IMR-90 (cell line): ENCODE measurements at regions not wholly inside any gene's neighbourhood (a gene's known extent, or its start where the extent isn't known, plus 50 kb on each side); places are given as distances from the start of the nearest gene placed in this dataset.

Experiments used
- ATAC-seq: fragments of 200-7000 bp; cut with Tn5 transposase; 2 replicates; pipeline ENCODE4 v1.9.1; 2020; ENCODE audit warnings: low read depth, mild to moderate bottlenecking, moderate library complexity
- BruUV-seq: library from RNA; stranded (reverse); fragments of 400-500 nt; replicated peaks from 2 replicates; lab custom pipeline; 2021; lab: Mats Ljungman, UMichigan
- CTCF ChIA-PET: fragments of 300-600 bp; formaldehyde crosslinking; extraction: SDS; loops from one replicate; lab custom pipeline; 2021; ENCODE audit warnings: antibody characterized with exemption; lab: Yijun Ruan, JAX
- POLR2A ChIA-PET: fragments of 300-600 bp; sonication (Branson Sonifier 250); formaldehyde crosslinking; loops from one replicate; lab custom pipeline; 2022; ENCODE audit warnings: antibody characterized with exemption; ENCODE audit not compliant: unreplicated experiment; lab: Charles Lee
- DNase-seq: peaks from one replicate; pipeline ENCODE4 v3.0.0; 2013
- H2AFZ ChIP-seq: replicated peaks from 2 replicates; pipeline ENCODE3; 2013; ENCODE audit warnings: low read length, mild to moderate bottlenecking; ENCODE audit not compliant: poor library complexity
- H2AK5ac ChIP-seq: 2 replicates; pipeline ENCODE4 v1.6.1; 2013; ENCODE audit warnings: low read depth, low read length, inconsistent platforms
- H2AK9ac ChIP-seq: replicated peaks from 2 replicates; pipeline ENCODE3; 2013; ENCODE audit warnings: mild to moderate bottlenecking, low read depth, low read length, moderate library complexity; ENCODE audit not compliant: poor library complexity
- H2BK120ac ChIP-seq: 2 replicates; pipeline ENCODE4 v1.6.1; 2013; ENCODE audit warnings: low read depth, low read length, inconsistent platforms
- H2BK15ac ChIP-seq: 3 replicates; pipeline ENCODE4 v1.6.1; 2013; ENCODE audit warnings: low read depth, low read length, inconsistent platforms
- H2BK20ac ChIP-seq: 2 replicates; pipeline ENCODE4 v1.6.1; 2013; ENCODE audit warnings: low read depth, mild to moderate bottlenecking, inconsistent platforms, low read length, moderate library complexity
- H2BK5ac ChIP-seq: 2 replicates; pipeline ENCODE4 v1.6.1; 2013; ENCODE audit warnings: mild to moderate bottlenecking, low read depth, low read length, inconsistent platforms; ENCODE audit not compliant: poor library complexity, severe bottlenecking
- H3K14ac ChIP-seq: replicated peaks from 2 replicates; pipeline ENCODE4 v1.6.1; 2013; ENCODE audit warnings: low read depth, low read length, inconsistent platforms
- H3K18ac ChIP-seq: 2 replicates; pipeline ENCODE4 v1.6.1; 2013; ENCODE audit warnings: low read depth, low read length, control low read depth
- H3K23ac ChIP-seq: 2 replicates; pipeline ENCODE4 v1.6.1; 2013; ENCODE audit warnings: low read depth, low read length, inconsistent platforms
- H3K27ac ChIP-seq: 2 replicates; pipeline ENCODE4 v1.5.1; 2013; ENCODE audit warnings: mild to moderate bottlenecking, control low read depth, low read length; ENCODE audit not compliant: insufficient read depth
- H3K27me3 ChIP-seq: 2 replicates; pipeline ENCODE4 v1.6.1; 2013; ENCODE audit warnings: low read length; ENCODE audit not compliant: control insufficient read depth, insufficient read depth
- H3K36me3 ChIP-seq: 2 replicates; pipeline ENCODE4 v1.6.1; 2013; ENCODE audit warnings: low read length, mixed read lengths; ENCODE audit not compliant: control insufficient read depth, insufficient read depth
- H3K4ac ChIP-seq: 2 replicates; pipeline ENCODE4 v1.6.1; 2013; ENCODE audit warnings: low read depth, low read length, inconsistent platforms
- H3K4me1 ChIP-seq: 2 replicates; pipeline ENCODE4 v1.6.1; 2013; ENCODE audit warnings: low read length, mixed read lengths; ENCODE audit not compliant: control insufficient read depth, insufficient read depth
- H3K4me2 ChIP-seq: 2 replicates; pipeline ENCODE4 v1.6.1; 2013; ENCODE audit warnings: low read depth, mild to moderate bottlenecking, control low read depth, low read length, moderate library complexity
- H3K4me3 ChIP-seq: 2 replicates; pipeline ENCODE4 v1.5.1; 2013; ENCODE audit warnings: low read depth, mild to moderate bottlenecking, control low read depth, low read length, moderate library complexity; ENCODE audit not compliant: insufficient read depth
- H3K56ac ChIP-seq: 2 replicates; pipeline ENCODE4 v1.6.1; 2013; ENCODE audit warnings: low read length, inconsistent platforms; ENCODE audit not compliant: insufficient read depth; ENCODE audit errors: extremely low read depth
- H3K79me1 ChIP-seq, 2 experiments: 2 replicates each; pipeline ENCODE4 v1.6.1; 2013; ENCODE audit warnings: low read length in 2 of 2, inconsistent platforms in 1 of 2, low read depth in 1 of 2
- H3K9ac ChIP-seq: 2 replicates; pipeline ENCODE4 v1.6.1; 2013; ENCODE audit warnings: low read depth, low read length, control low read depth
- H3K9me1 ChIP-seq: 2 replicates; pipeline ENCODE4 v1.6.1; 2013; ENCODE audit warnings: low read length, inconsistent platforms; ENCODE audit not compliant: insufficient read depth
- H3K9me3 ChIP-seq: 2 replicates; pipeline ENCODE4 v1.6.1; 2013; ENCODE audit warnings: low read length; ENCODE audit not compliant: control insufficient read depth, insufficient read depth
- H4K20me1 ChIP-seq: 2 replicates; pipeline ENCODE4 v1.6.1; 2013; ENCODE audit warnings: low read length, inconsistent platforms; ENCODE audit not compliant: insufficient read depth
- H4K5ac ChIP-seq: 2 replicates; pipeline ENCODE4 v1.6.1; 2013; ENCODE audit warnings: mild to moderate bottlenecking, low read depth, low read length, control low read depth
- H4K8ac ChIP-seq, 2 experiments: 2 replicates each; pipeline ENCODE4 v1.6.1; 2013; ENCODE audit warnings: low read depth in 2 of 2, low read length in 2 of 2, control low read depth in 1 of 2, inconsistent platforms in 1 of 2
- H4K91ac ChIP-seq: 2 replicates; pipeline ENCODE4 v1.6.1; 2013; ENCODE audit warnings: low read depth, low read length, inconsistent platforms; ENCODE audit not compliant: insufficient read depth
- BHLHE40 ChIP-seq: fragments of 150-350 bp; IDR thresholded peaks from 2 replicates; pipeline ENCODE4 v1.6.1; 2016; ENCODE audit warnings: mild to moderate bottlenecking, low read depth, low read length
- CEBPB ChIP-seq: IDR thresholded peaks from 2 replicates; pipeline ENCODE4 v1.6.1; 2012; ENCODE audit warnings: low read depth, low read length, improper control_type of control experiment
- CHD1 ChIP-seq: IDR thresholded peaks from 2 replicates; pipeline ENCODE4 v1.6.1; 2012; ENCODE audit warnings: low read depth, low read length, improper control_type of control experiment
- ELK1 ChIP-seq: fragments of 150-350 bp; IDR thresholded peaks from 2 replicates; pipeline ENCODE4 v1.6.1; 2016; ENCODE audit warnings: low read depth, mild to moderate bottlenecking, low read length, moderate library complexity, borderline replicate concordance
- FOS ChIP-seq: fragments of 150-350 bp; IDR thresholded peaks from 2 replicates; pipeline ENCODE4 v1.6.1; 2016; ENCODE audit warnings: low read depth, low read length
- MAFK ChIP-seq: IDR thresholded peaks from 2 replicates; pipeline ENCODE4 v1.6.1; 2012; ENCODE audit warnings: low read depth, low read length, improper control_type of control experiment
- MAZ ChIP-seq: IDR thresholded peaks from 2 replicates; pipeline ENCODE4 v1.6.1; 2012; ENCODE audit warnings: low read depth, mild to moderate bottlenecking, low read length, improper control_type of control experiment, moderate library complexity, borderline replicate concordance
- MXI1 ChIP-seq: IDR thresholded peaks from 2 replicates; pipeline ENCODE4 v1.6.1; 2012; ENCODE audit warnings: low read depth, mild to moderate bottlenecking, low read length, moderate library complexity, borderline replicate concordance
- NFE2L2 ChIP-seq: fragments of 150-350 bp; IDR thresholded peaks from 2 replicates; pipeline ENCODE4 v1.6.1; 2016; ENCODE audit warnings: low read depth, mild to moderate bottlenecking, low read length
- POLR2A ChIP-seq: IDR thresholded peaks from 2 replicates; pipeline ENCODE4 v1.6.1; 2012; ENCODE audit warnings: mild to moderate bottlenecking, low read depth, low read length
- RAD21 ChIP-seq: IDR thresholded peaks from 2 replicates; pipeline ENCODE4 v1.6.1; 2012; ENCODE audit warnings: low read length, improper control_type of control experiment
- RCOR1 ChIP-seq: IDR thresholded peaks from 2 replicates; pipeline ENCODE4 v1.6.1; 2012; ENCODE audit warnings: mild to moderate bottlenecking, low read length, improper control_type of control experiment; ENCODE audit not compliant: insufficient replicate concordance
- RFX5 ChIP-seq: IDR thresholded peaks from 2 replicates; pipeline ENCODE4 v1.8.0; 2012; ENCODE audit warnings: low read depth, mild to moderate bottlenecking, low read length, moderate library complexity
- SMC3 ChIP-seq: fragments of 150-350 bp; IDR thresholded peaks from 2 replicates; pipeline ENCODE4 v1.6.1; 2016; ENCODE audit warnings: low read depth, mild to moderate bottlenecking, antibody characterized with exemption, low read length, moderate library complexity
- WGBS, 2 experiments: methylation state at CpG; one replicate each; pipeline versions ENCODE4 v1.1.5 to v1.1.7; 2013; ENCODE audit warnings: missing lambda C conversion rate in 2 of 2; ENCODE audit not compliant: insufficient read length in 1 of 2; ENCODE audit errors: extremely low coverage in 2 of 2; 5-methylcytosine and 5-hydroxymethylcytosine counted together
- dilution Hi-C: fragments of 300-500 bp; cut with HindIII; formaldehyde crosslinking; loops from one replicate; pipeline ENCODE4 v1.14.3; 2018; ENCODE audit warnings: low sequenced_read_pairs; ENCODE audit not compliant: unreplicated experiment
- in situ Hi-C: fragments of 300-500 bp; cut with MboI; formaldehyde crosslinking; loops from 3 replicates; pipeline ENCODE4 v1.14.3; 2019; ENCODE audit warnings: low sequenced_read_pairs, inconsistent platforms, mixed read lengths
- intact Hi-C: fragments of 100-400 bp; cut with micrococcal nuclease; formaldehyde crosslinking; loops from 2 replicates; pipeline ENCODE4 v1.10.0; 2022
- TF ChIP-seq, protein P1 (sequence below): conservative IDR thresholded peaks from 2 replicates; pipeline ENCODE4 v1.5.1; 2012; ENCODE audit warnings: mild to moderate bottlenecking, low read depth, low read length, improper control_type of control experiment
- TF ChIP-seq, protein P2 (sequence below): fragments of 150-350 bp; IDR thresholded peaks from 2 replicates; pipeline ENCODE4 v1.6.1; 2017; ENCODE audit warnings: mild to moderate bottlenecking, antibody characterized with exemption, low read length, low read depth

- intact Hi-C loops, result no loop called here
Measured at GRCh38 chrX:115393271-115393670, 103.8 kb downstream of the LUZP4 start.

More at GRCh38 chrX:115393271-115393670, 103.8 kb downstream of the LUZP4 start:
- no peak overlapping the region for H2BK5ac ChIP-seq
- no peak overlapping the region for H3K9ac ChIP-seq
- in situ Hi-C loops, result no loop called here
- no peak overlapping the region for H3K23ac ChIP-seq
- dilution Hi-C loops, result no loop called here
- TF ChIP-seq MXI1, result no peak
- no peak for TF ChIP-seq FOS
- TF ChIP-seq RAD21, result no peak
- no peak for TF ChIP-seq RCOR1
- TF ChIP-seq, protein P1, sequence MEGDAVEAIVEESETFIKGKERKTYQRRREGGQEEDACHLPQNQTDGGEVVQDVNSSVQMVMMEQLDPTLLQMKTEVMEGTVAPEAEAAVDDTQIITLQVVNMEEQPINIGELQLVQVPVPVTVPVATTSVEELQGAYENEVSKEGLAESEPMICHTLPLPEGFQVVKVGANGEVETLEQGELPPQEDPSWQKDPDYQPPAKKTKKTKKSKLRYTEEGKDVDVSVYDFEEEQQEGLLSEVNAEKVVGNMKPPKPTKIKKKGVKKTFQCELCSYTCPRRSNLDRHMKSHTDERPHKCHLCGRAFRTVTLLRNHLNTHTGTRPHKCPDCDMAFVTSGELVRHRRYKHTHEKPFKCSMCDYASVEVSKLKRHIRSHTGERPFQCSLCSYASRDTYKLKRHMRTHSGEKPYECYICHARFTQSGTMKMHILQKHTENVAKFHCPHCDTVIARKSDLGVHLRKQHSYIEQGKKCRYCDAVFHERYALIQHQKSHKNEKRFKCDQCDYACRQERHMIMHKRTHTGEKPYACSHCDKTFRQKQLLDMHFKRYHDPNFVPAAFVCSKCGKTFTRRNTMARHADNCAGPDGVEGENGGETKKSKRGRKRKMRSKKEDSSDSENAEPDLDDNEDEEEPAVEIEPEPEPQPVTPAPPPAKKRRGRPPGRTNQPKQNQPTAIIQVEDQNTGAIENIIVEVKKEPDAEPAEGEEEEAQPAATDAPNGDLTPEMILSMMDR, result no peak
- TF ChIP-seq CHD1, result no peak
- no peak for TF ChIP-seq POLR2A
- TF ChIP-seq MAFK, result no peak
- TF ChIP-seq, protein P2, sequence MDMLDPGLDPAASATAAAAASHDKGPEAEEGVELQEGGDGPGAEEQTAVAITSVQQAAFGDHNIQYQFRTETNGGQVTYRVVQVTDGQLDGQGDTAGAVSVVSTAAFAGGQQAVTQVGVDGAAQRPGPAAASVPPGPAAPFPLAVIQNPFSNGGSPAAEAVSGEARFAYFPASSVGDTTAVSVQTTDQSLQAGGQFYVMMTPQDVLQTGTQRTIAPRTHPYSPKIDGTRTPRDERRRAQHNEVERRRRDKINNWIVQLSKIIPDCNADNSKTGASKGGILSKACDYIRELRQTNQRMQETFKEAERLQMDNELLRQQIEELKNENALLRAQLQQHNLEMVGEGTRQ, result no peak
- TF ChIP-seq NFE2L2, result no peak
- no peak for TF ChIP-seq BHLHE40
- TF ChIP-seq ELK1, result no peak
- TF ChIP-seq CEBPB, result no peak
- TF ChIP-seq RFX5, result no peak
- no peak for TF ChIP-seq MAZ
- no peak for TF ChIP-seq SMC3
- H3K18ac ChIP-seq, result no peak overlapping the region
- ATAC-seq (no peak; the same call in 1 of the 2 replicates), DNase-seq (peak; percentile 67)
- no peaks in the 10 kb centered on the region for H3K79me1 ChIP-seq
- no peak overlapping the region for H2BK20ac ChIP-seq
- no peak overlapping the region for H2BK15ac ChIP-seq
- H3K4me3 ChIP-seq, result no peak overlapping the region
- no peaks in the 10 kb centered on the region for H3K9me1 ChIP-seq
- no peaks in the 10 kb centered on the region for H4K20me1 ChIP-seq
- H3K27ac ChIP-seq, result no peak overlapping the region
- no peak overlapping the region for H3K4ac ChIP-seq
- no peak overlapping the region for H4K5ac ChIP-seq
- H3K36me3 ChIP-seq, result no peaks in the 10 kb centered on the region
- H3K27me3 ChIP-seq, result 0 out of 2 replicates have a peak, but pooled peaks cover 1% of the 10 kb centered on the region
- POLR2A ChIA-PET, result no interaction called here
- H2AK5ac ChIP-seq, result no peak overlapping the region
- no peak overlapping the region for H3K14ac ChIP-seq
- H3K9me3 ChIP-seq, result no peaks in the 10 kb centered on the region
- H3K56ac ChIP-seq, result no peak overlapping the region
- H2AK9ac ChIP-seq, result no peak overlapping the region
- no peak overlapping the region for H2AFZ ChIP-seq
- no peak overlapping the region for H3K4me2 ChIP-seq
- no peaks in the 10 kb centered on the region; the same call in 1 of the 2 replicates for H3K4me1 ChIP-seq
- BruUV-seq, result no TSS peak
- H4K8ac ChIP-seq, result no peak overlapping the region
- CTCF ChIA-PET, result no interaction called here
- no peak overlapping the region for H2BK120ac ChIP-seq
- WGBS, 2 experiments, result no CpG with 5 or more reads among the region's 1 CpG
- no peak overlapping the region for H4K91ac ChIP-seq
